Omental fat pad (tissue), 3 donors: ENCODE measurements at regions not wholly inside any gene's neighbourhood (a gene's known extent, or its start where the extent isn't known, plus 50 kb on each side); places are given as distances from the start of the nearest gene placed in this dataset.
A peak's percentile ranks its signal among the peaks of the same experiment; 100 is the strongest.
"Not testable (repeated sequence)": the region's sequence is repeated elsewhere in the genome, so short reads cannot be mapped to it uniquely, and the experiment has no call there.

Experiments used
- ATAC-seq: fragments of 150-250 bp; one replicate; pipeline ENCODE4 v1.9.1; 2016; ENCODE audit warnings: mild to moderate bottlenecking, moderate library complexity; ENCODE audit not compliant: low FRiP score
- DNase-seq: peaks from one replicate; pipeline ENCODE4 v3.0.0-alpha.2; 2019; ENCODE audit warnings: low spot score
- TF ChIP-seq, protein P1 (sequence below), 3 donors: fragments of 450-650 bp; IDR thresholded peaks; one replicate each; pipeline ENCODE4 v1.5.1; 2016 to 2017; ENCODE audit warnings: antibody characterized with exemption in 3 of 3, mild to moderate bottlenecking in 3 of 3, moderate library complexity in 2 of 3

DNA sequence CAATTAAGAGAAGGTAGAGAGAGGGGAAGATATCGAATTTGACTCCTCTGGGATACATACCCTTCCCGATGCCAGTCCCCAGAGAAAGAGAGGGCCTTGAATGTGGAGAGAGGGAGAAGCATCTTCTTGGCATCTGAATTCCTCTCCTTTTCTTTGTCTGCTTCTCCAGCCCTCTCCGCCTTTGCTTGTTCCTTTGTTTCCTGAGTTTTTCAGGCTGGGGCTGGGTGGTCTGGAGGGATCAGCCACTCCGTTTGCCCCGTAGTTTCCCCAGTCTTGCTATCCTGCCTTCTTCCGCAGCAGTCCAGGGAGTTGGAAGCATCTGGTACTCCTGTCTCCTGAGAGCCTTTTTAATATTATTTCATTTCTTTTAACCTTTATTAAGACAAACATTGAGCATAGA lies 107.1 kb upstream of the CADM1 start:
- no peak for ATAC-seq
- TF ChIP-seq, protein P1, sequence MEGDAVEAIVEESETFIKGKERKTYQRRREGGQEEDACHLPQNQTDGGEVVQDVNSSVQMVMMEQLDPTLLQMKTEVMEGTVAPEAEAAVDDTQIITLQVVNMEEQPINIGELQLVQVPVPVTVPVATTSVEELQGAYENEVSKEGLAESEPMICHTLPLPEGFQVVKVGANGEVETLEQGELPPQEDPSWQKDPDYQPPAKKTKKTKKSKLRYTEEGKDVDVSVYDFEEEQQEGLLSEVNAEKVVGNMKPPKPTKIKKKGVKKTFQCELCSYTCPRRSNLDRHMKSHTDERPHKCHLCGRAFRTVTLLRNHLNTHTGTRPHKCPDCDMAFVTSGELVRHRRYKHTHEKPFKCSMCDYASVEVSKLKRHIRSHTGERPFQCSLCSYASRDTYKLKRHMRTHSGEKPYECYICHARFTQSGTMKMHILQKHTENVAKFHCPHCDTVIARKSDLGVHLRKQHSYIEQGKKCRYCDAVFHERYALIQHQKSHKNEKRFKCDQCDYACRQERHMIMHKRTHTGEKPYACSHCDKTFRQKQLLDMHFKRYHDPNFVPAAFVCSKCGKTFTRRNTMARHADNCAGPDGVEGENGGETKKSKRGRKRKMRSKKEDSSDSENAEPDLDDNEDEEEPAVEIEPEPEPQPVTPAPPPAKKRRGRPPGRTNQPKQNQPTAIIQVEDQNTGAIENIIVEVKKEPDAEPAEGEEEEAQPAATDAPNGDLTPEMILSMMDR (IDR thresholded peaks at IDR 0.05), result no peak
- DNase-seq, result no peak

DNA sequence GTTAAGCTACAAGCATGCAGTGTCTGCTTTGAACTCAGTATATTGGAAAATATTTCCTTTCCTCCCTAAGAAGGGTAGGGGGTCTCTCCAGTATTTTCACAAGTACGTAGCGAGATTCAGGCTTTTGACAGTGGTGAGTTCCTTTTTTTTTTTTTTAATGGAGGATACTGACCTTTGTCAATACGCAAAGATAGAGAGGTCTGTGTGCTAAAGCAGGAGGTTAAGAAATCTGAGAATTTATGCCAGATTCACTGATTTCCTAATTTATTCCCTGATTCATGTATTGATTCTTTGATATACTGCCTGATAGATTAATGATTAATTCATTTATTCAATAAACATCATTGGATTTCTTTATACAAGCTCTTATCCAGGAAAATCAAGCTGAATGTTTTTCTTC lies 106.7 kb upstream of the CADM1 start:
- ATAC-seq, result no peak
- DNase-seq, result no peak
- TF ChIP-seq, protein P1 (IDR thresholded peaks at IDR 0.05), result no peak

DNA sequence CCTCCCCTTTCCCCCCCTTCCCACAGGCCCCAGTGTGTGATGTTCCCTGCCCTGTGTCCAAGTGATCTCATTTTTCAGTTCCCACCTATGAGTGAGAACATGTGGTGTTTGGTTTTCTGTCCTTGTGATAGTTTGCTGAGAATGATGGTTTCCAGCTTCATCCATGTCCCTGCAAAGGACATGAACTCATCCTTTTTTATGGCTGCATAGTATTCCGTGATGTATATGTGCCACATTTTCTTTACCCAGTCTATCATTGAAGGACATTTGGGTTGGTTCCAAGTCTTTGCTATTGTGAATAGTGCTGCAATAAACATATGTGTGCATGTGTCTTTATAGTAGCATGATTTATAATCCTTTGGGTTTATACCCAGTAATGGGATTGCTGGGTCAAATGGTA lies 106.0 kb upstream of the CADM1 start:
- not testable (repeated sequence) for DNase-seq, ATAC-seq

DNA sequence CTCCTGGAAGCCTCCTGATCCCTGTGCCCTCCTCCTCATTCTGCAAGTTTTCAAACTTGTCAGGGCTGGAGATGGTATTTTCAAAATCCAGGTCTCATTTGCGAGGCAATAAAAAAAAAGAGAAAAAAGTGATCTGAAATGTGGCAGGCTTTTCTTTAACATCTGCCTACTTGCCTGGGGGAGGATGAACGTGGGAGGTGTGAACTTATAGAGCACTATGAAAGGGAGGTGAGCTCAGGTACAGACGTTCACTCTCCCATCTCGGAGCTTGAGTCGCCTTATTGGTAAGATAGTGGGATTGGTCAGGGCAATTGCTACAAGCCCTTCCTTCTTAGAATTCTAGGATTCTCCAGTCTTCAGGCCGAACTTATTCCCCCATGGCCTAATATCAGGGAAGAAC lies 104.8 kb upstream of the CADM1 start:
- TF ChIP-seq, protein P1 (IDR thresholded peaks at IDR 0.05), result no peak
- ATAC-seq, result no peak
- DNase-seq, result no peak

DNA sequence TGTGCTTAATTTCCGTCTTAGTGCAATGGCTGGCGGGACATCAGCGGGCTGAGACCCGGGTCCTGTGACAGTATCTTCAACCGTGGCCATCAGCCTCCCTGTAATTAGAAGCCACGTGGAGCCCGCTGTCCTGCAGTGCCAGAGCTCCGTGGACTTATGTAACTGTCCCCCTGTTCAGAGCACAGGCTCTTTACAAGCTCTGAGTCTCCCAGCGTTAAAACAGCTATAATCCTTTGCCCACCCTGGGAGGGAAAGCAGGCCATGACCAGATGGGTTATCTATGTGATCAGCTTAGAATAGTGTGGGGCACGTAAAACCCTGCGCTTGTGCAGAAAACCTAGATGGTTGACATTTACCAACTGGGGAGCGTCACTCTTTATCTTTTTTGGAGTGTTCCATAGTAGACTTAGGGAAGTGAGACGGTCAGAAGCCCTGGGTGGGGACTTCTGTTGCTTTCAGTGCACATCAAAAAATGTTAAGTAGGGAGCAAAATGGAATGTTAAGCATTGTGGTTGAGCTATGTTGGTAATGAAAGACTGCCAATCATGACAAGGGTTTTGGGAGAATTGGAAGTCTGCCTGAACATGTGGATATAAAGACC lies 103.5 kb upstream of the CADM1 start:
- TF ChIP-seq, protein P1 (IDR thresholded peaks at IDR 0.05), result no peak
- DNase-seq (no peak), ATAC-seq (no peak)

DNA sequence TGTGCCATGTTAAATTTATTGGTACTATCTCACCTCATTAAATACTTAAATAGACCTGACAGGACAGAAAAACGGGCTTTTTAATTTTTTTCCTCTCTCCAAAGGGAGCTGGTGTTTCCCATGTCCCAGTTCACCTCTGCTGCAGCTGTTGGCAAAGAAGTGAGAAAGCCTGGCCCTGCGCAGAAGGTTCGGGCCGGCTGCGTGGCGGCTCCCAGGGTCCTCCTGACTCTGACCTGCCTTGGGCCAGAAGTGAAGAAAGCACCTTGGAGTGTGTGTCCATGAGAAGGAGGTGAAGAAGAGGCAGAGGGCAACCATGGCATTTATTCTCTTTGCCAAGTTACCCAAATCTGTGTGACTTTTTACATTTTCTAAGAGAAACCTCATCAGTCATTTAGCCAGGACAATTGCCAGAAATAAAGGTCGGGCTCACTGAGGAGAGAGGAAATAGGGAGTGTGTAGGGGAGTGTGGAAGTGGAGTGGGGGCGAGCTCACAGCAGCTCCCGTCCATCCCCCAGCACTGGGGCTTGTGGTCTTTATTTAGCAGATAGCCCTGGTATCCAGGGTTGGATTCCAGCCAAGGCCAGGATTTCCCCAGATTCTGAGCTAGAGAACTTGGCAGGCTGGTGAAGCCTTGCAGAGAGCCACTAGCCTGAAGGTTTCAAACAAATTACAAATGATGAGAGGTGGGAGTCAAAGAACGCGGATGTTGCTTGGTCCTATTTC lies 102.4 kb upstream of the CADM1 start:
- no peak for DNase-seq
- TF ChIP-seq, protein P1 (IDR thresholded peaks at IDR 0.05), result no peak
- peak; percentile 27 for ATAC-seq

DNA sequence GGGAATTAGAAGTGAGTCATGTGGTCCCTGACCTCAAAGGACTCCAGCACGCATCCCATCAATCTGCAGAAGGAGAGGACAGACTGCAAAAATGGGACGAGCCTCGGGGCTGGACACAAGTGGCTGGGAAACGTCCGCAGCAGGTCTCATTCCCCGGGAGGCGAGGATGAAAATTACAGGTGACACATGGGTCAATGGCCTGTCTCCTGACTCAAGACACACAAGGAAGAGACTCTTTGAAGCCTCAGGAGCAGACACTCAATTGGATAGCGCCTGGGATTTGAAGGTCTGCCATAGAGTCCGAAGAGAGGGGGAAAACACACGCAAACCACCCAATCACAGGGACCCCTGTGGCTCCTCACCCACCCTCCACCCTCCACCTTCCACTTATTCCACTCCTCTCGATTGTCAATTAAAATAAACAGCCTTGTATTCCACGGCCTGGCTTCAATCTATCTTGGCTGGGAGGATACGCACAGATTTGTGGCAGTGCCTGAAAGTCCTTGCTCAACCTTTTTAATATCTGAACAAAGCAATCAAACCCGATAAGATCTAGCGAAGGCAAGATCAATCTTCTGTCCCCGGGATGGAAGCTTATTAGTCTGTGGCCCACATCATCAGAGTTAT lies 101.8 kb upstream of the CADM1 start:
- TF ChIP-seq, protein P1 (IDR thresholded peaks at IDR 0.05), result no peak
- no peak for ATAC-seq
- no peak for DNase-seq

DNA sequence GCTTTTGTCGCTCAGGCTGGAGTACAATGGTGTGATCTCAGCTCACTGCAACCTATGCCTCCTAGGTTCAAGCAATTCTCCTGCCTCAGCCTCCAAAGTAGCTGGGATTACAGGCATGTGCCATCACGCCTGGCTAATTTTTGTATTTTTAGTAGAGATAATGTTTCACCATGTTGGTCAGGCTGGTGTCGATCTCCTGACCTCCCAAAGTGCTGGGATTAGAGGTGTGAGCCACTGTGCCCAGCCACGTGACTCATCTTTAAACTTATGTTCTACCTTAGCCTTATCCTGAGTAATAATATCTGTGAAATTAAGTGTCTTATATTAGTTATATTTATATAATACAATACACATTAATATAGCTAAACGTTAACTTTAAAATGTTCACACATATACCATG lies 101.2 kb upstream of the CADM1 start:
- not testable (repeated sequence) for ATAC-seq, DNase-seq
